GM12878 (cell line): ENCODE measurements at regions not wholly inside any gene's neighbourhood (a gene's known extent, or its start where the extent isn't known, plus 50 kb on each side); places are given as distances from the start of the nearest gene placed in this dataset.

Source experiments
- CREB1 ChIP-seq: IDR thresholded peaks from 2 replicates; pipeline ENCODE4 v1.6.1; 2012; ENCODE audit warnings: low read depth, mild to moderate bottlenecking, inconsistent platforms
- EZH2 ChIP-seq: IDR thresholded peaks from 2 replicates; pipeline ENCODE4 v1.6.1; 2012; ENCODE audit warnings: low read depth, mild to moderate bottlenecking, control low read depth, inconsistent platforms, low read length, borderline replicate concordance; ENCODE audit not compliant: control insufficient read depth
- PBX3 ChIP-seq: IDR thresholded peaks from 2 replicates; pipeline ENCODE4 v1.6.1; 2011; ENCODE audit warnings: mild to moderate bottlenecking, low read depth, low read length, moderate library complexity; ENCODE audit not compliant: insufficient replicate concordance
- SIX5 ChIP-seq: IDR thresholded peaks from 2 replicates; pipeline ENCODE4 v1.6.1; 2011; ENCODE audit warnings: mild to moderate bottlenecking, low read depth, low read length, moderate library complexity; ENCODE audit not compliant: severe bottlenecking
- STAT1 ChIP-seq: fragments of 450-650 bp; conservative IDR thresholded peaks from 2 replicates; pipeline ENCODE4 v1.6.1; 2014; ENCODE audit warnings: antibody characterized with exemption, mild to moderate bottlenecking

GRCh38 chr12:58750484-58750883 is 169.8 kb downstream of the LRIG3 start:
- TF ChIP-seq PBX3 (no peak), STAT1 (no peak), CREB1 (no peak), SIX5 (no peak), EZH2 (no peak)
